Lung (tissue), 11 donors: ENCODE measurements at regions not wholly inside any gene's neighbourhood (a gene's known extent, or its start where the extent isn't known, plus 50 kb on each side); places are given as distances from the start of the nearest gene placed in this dataset.
"Not testable (repeated sequence)": the region's sequence is repeated elsewhere in the genome, so short reads cannot be mapped to it uniquely, and the experiment has no call there.

Source experiments
- ATAC-seq: fragments of 200-7000 bp; cut with Tn5 transposase; one replicate; pipeline ENCODE4 v1.9.1; 2020; ENCODE audit warnings: moderate number of reproducible peaks; ENCODE audit not compliant: insufficient read depth, low FRiP score
- DNase-seq, 3 donors: peaks; one replicate each; pipeline ENCODE4 v3.0.0-alpha.2; 2013 to 2017
- H3K27ac ChIP-seq, 2 donors: one replicate each; pipeline ENCODE4 v1.5.1; 2013; ENCODE audit warnings: mild to moderate bottlenecking in 2 of 2, moderate library complexity in 2 of 2, control low read depth in 1 of 2, inconsistent platforms in 1 of 2, low read depth in 1 of 2, low read length in 1 of 2
- H3K27me3 ChIP-seq, 3 donors: one replicate each; pipeline ENCODE4 v1.5.1; 2013; ENCODE audit warnings: low read length in 2 of 3; ENCODE audit not compliant: control insufficient read depth in 3 of 3, insufficient read depth in 3 of 3
- H3K36me3 ChIP-seq, 4 donors: one replicate each; pipeline ENCODE4 v1.5.1; 2013; ENCODE audit warnings: low read length in 4 of 4, mild to moderate bottlenecking in 1 of 4, moderate library complexity in 1 of 4; ENCODE audit not compliant: control insufficient read depth in 4 of 4, insufficient read depth in 4 of 4
- H3K4me1 ChIP-seq, 5 donors: one replicate each; pipeline ENCODE4 v1.5.1; 2013; ENCODE audit warnings: low read length in 5 of 5, mild to moderate bottlenecking in 2 of 5, moderate library complexity in 1 of 5; ENCODE audit not compliant: control insufficient read depth in 5 of 5, insufficient read depth in 5 of 5
- H3K4me3 ChIP-seq: one replicate; pipeline ENCODE4 v1.5.1; 2013; ENCODE audit warnings: mild to moderate bottlenecking, control low read depth, moderate library complexity
- H3K9ac ChIP-seq, 2 donors: one replicate each; pipeline ENCODE4 v1.5.1; 2013; ENCODE audit warnings: low read length in 2 of 2, control low read depth in 1 of 2; ENCODE audit not compliant: insufficient read depth in 1 of 2
- H3K9me3 ChIP-seq, 4 donors: one replicate each; pipeline ENCODE4 v1.5.1; 2013; ENCODE audit warnings: low read length in 3 of 4, mild to moderate bottlenecking in 1 of 4, moderate library complexity in 1 of 4; ENCODE audit not compliant: control insufficient read depth in 4 of 4, insufficient read depth in 3 of 4
- WGBS, 2 donors: extraction: QIAGEN DNeasy Blood & Tissue Kit; methylation state at CpG; one replicate each; pipeline ENCODE4 v1.1.7; 2013; 5-methylcytosine and 5-hydroxymethylcytosine counted together
- TF ChIP-seq, protein P1 (sequence below): IDR thresholded peaks from 2 replicates; pipeline ENCODE4 v1.5.1; 2012; ENCODE audit warnings: mild to moderate bottlenecking; ENCODE audit errors: control extremely low read depth, extremely low read depth
- donor health status: control.
- donor health status: control.
- donor health status: Bipolar disorder and iron deficiency.
- donor health status: healthy.
- donor health status: DM: yes; HTN: yes; CAD: no.

DNA sequence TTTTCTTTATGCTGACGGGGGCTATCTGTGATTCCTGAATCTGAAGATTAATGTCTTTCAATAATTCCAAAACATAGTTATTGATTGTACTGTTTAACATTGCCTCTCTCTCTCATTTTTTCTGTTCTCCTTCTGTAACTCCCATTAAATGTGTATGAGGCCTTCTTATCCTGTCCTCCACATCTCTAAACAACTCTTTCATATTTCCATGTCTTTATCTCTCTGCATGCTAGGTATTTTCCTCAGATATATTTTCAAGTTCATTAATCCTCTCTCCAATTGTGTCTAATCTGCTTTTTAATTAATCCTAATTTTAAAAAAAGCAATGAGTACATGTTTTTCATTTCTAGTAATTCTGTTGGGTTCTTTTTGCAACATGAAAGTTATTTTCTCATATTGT, 173.2 kb downstream of the TLE3 start:
- Histone ChIP-seq H3K4me1 (no peaks in the 10 kb centered on the region), H3K27me3 (no peaks in the 10 kb centered on the region), H3K36me3 (no peaks in the 10 kb centered on the region), H3K9ac (no peak overlapping the region), H3K9me3 (peaks cover 0 to 14% (median 5%) of the 10 kb centered on the region in 4 donors), H3K27ac (no peak overlapping the region), H3K4me3 (no peak overlapping the region)
- DNase-seq (no peak), ATAC-seq (no peak)
- 80 to 97% methylated on average over 1 of the region's 1 CpG for WGBS, 2 donors
- TF ChIP-seq, protein P1, sequence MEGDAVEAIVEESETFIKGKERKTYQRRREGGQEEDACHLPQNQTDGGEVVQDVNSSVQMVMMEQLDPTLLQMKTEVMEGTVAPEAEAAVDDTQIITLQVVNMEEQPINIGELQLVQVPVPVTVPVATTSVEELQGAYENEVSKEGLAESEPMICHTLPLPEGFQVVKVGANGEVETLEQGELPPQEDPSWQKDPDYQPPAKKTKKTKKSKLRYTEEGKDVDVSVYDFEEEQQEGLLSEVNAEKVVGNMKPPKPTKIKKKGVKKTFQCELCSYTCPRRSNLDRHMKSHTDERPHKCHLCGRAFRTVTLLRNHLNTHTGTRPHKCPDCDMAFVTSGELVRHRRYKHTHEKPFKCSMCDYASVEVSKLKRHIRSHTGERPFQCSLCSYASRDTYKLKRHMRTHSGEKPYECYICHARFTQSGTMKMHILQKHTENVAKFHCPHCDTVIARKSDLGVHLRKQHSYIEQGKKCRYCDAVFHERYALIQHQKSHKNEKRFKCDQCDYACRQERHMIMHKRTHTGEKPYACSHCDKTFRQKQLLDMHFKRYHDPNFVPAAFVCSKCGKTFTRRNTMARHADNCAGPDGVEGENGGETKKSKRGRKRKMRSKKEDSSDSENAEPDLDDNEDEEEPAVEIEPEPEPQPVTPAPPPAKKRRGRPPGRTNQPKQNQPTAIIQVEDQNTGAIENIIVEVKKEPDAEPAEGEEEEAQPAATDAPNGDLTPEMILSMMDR: no peak

DNA sequence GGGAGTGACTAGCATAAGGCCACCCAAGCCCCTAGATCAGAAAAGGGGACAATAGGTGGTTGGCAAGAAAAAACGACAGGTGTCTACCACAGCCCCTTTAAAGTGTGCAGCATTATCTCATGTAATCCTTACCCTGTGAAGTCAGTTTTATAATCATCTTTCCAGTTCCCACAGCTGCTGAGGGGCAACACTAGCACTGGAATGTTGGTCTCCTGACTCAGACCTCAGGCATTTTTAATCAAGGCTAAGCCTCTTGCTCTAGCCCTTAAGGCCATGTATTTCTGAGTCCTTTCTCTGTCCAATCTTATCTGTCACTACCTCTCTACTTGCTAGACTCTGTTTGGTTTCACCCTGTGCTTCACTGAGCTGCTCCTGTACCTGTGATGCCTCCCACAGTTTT, 171.7 kb downstream of the TLE3 start:
- WGBS, 2 donors: 93 to 95% methylated on average over 1 of the region's 1 CpG
- H3K27ac ChIP-seq: no peak overlapping the region
- H3K36me3 ChIP-seq: no peaks in the 10 kb centered on the region
- ATAC-seq: no peak
- H3K9me3 ChIP-seq: peaks cover 0 to 14% (median 5%) of the 10 kb centered on the region in 4 donors
- no peaks in the 10 kb centered on the region for H3K27me3 ChIP-seq
- no peak for DNase-seq
- H3K4me1 ChIP-seq: peaks cover 0 to 10% (median 0%) of the 10 kb centered on the region in 5 donors
- TF ChIP-seq, protein P1: no peak
- H3K9ac ChIP-seq: no peak overlapping the region
- no peak overlapping the region for H3K4me3 ChIP-seq

DNA sequence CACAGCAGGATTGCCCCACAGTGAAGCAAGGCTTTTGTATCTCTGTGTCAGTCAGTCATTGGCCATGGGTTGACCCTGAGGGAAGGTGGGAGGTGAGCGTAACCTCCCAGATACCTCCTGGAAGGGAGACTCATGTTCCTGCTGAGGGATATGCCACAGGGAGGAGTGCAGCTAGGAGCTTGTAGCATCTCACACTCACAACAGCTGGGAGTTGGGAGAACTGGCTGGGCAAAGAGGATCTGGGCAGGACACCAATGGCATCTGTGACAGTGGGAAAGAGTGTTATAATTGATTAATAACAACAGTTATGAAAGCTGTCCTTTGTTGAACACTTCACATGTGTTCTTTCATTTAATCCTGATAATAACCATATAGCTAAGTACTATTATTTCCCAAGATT, 171.0 kb downstream of the TLE3 start:
- H3K9ac ChIP-seq: no peak overlapping the region
- no peaks in the 10 kb centered on the region for H3K36me3 ChIP-seq
- TF ChIP-seq, protein P1: no peak
- WGBS, 2 donors: 100% methylated on average over 1 of the region's 1 CpG
- peaks cover 0 to 13% (median 5%) of the 10 kb centered on the region in 4 donors for H3K9me3 ChIP-seq
- H3K4me1 ChIP-seq: peaks cover 0 to 15% (median 0%) of the 10 kb centered on the region in 5 donors
- H3K27ac ChIP-seq: no peak overlapping the region
- no peaks in the 10 kb centered on the region for H3K27me3 ChIP-seq
- H3K4me3 ChIP-seq: no peak overlapping the region
- no peak for DNase-seq
- ATAC-seq: no peak

- DNase-seq, H3K27ac ChIP-seq, H3K9ac ChIP-seq, H3K36me3 ChIP-seq, H3K27me3 ChIP-seq, ATAC-seq, H3K4me3 ChIP-seq: not testable (repeated sequence)
- H3K9me3 ChIP-seq: peaks cover 0 to 10% (median 4%) of the 10 kb centered on the region in 4 donors
- H3K4me1 ChIP-seq: peaks cover 0 to 16% (median 0%) of the 10 kb centered on the region in 5 donors
- 85 to 87% methylated on average over 2 of the region's 2 CpGs for WGBS, 2 donors
Observed at GRCh38 chr15:69928890-69929289, 168.8 kb downstream of the TLE3 start.
